GM12891 (cell line): ENCODE measurements at regions not wholly inside any gene's neighbourhood (a gene's known extent, or its start where the extent isn't known, plus 50 kb on each side); places are given as distances from the start of the nearest gene placed in this dataset.

Experiments
- POLR2A ChIP-seq: IDR thresholded peaks from 2 replicates; pipeline ENCODE4 v1.6.1; 2011; ENCODE audit warnings: low read depth, low read length, control low read depth
- TAF1 ChIP-seq: IDR thresholded peaks from 2 replicates; pipeline ENCODE4 v1.6.1; 2011; ENCODE audit warnings: low read depth, low read length, control low read depth

- TF ChIP-seq TAF1: no peak
- TF ChIP-seq POLR2A: no peak
Measured at GRCh38 chr1:239739919-239740318, 351.8 kb upstream of the FMN2 start.
